Left ventricle myocardium inferior (tissue), 1 donor: ENCODE measurements at regions not wholly inside any gene's neighbourhood (a gene's known extent, or its start where the extent isn't known, plus 50 kb on each side); places are given as distances from the start of the nearest gene placed in this dataset.

ENCODE experiments used
- DNase-seq: peaks from one replicate; pipeline ENCODE4 v3.0.0-alpha.2; 2020
- H3K27ac ChIP-seq: fragments of 200-600 bp; replicated peaks from 2 replicates; pipeline ENCODE4 v1.8.0; 2021
- H3K27me3 ChIP-seq: fragments of 200-600 bp; 2 replicates; pipeline ENCODE4 v1.8.0; 2021; ENCODE audit warnings: low read depth
- H3K36me3 ChIP-seq: fragments of 200-600 bp; 2 replicates; pipeline ENCODE4 v1.8.0; 2021
- H3K4me1 ChIP-seq: fragments of 200-600 bp; 2 replicates; pipeline ENCODE4 v1.8.0; 2021
- H3K4me3 ChIP-seq: fragments of 200-600 bp; 2 replicates; pipeline ENCODE4 v1.8.0; 2021; ENCODE audit warnings: mild to moderate bottlenecking, moderate library complexity
- H3K9me3 ChIP-seq: fragments of 200-600 bp; replicated peaks from 2 replicates; pipeline ENCODE4 v1.8.0; 2021
- CTCF ChIP-seq: fragments of 200-600 bp; IDR thresholded peaks from 2 replicates; pipeline ENCODE4 v1.8.0; 2021; ENCODE audit warnings: antibody characterized with exemption, mild to moderate bottlenecking, borderline replicate concordance
- intact Hi-C: fragments of 100-400 bp; cut with micrococcal nuclease; formaldehyde crosslinking; loops from one replicate; pipeline ENCODE4 v1.11.0; 2022
- donor health status: DM: no; HTN: yes; CAD: no; lungs with severe emphysema.

GRCh38 chr16:64172226-64172625, 949.6 kb downstream of the CDH11 start:
- H3K4me1 ChIP-seq: peaks cover 4% of the 10 kb centered on the region
- H3K36me3 ChIP-seq: no peaks in the 10 kb centered on the region
- no peak for DNase-seq
- H3K9me3 ChIP-seq: peaks cover 4% of the 10 kb centered on the region
- H3K27me3 ChIP-seq: no peaks in the 10 kb centered on the region
- no peak overlapping the region for H3K4me3 ChIP-seq
- TF ChIP-seq CTCF: no peak
- H3K27ac ChIP-seq: no peak overlapping the region
- intact Hi-C loops: no loop called here

DNA sequence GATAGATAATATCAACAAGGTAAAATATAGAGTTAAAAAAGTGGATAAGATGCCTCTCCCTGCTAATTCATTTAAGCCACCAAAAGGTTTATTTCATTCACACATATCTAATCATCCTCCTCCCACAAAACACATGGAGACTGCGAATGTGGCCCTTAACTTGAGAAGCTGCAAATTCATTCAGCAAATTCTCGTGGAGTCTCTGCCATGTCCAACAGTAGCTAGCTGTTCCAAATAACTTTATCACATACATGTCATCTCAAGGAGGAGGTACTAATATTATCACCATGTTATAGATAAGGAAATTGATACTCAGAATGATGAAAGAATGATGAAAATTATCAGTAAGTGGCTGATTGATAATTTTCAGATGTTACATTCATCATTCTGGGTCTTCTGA, 950.2 kb downstream of the CDH11 start:
- H3K4me3 ChIP-seq: no peak overlapping the region
- no peaks in the 10 kb centered on the region for H3K9me3 ChIP-seq
- no peaks in the 10 kb centered on the region for H3K27me3 ChIP-seq
- H3K4me1 ChIP-seq: peaks cover 4% of the 10 kb centered on the region
- no peak for TF ChIP-seq CTCF
- H3K27ac ChIP-seq: no peak overlapping the region
- H3K36me3 ChIP-seq: no peaks in the 10 kb centered on the region
- intact Hi-C loops: no loop called here
- DNase-seq: no peak

GRCh38 chr16:64168371-64168770, 953.5 kb downstream of the CDH11 start:
- intact Hi-C loops: no loop called here
- H3K36me3 ChIP-seq: no peaks in the 10 kb centered on the region
- no peak overlapping the region for H3K27ac ChIP-seq
- H3K9me3 ChIP-seq: no peaks in the 10 kb centered on the region
- no peak for DNase-seq
- no peak overlapping the region for H3K4me3 ChIP-seq
- no peaks in the 10 kb centered on the region for H3K27me3 ChIP-seq
- no peak for TF ChIP-seq CTCF
- no peaks in the 10 kb centered on the region for H3K4me1 ChIP-seq

DNA sequence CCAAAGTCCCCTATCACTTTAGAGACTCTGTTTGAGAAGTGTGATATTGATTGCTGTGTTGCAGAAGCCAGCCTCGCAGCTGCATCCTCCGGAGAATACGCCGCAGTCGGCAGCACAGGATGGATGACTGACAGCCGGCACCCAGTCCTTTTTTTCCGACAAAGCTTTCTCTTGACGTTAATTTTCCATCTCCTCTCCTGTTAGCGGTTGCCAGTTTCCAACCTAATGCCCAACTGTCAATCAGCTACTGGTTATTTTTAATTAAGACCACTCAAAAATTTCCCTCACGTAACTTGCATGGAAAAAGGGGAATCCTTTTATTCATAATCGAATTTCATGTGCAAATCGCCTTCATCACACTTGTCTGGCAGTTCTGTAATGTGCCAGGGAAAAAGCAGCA, 953.9 kb downstream of the CDH11 start:
- Histone ChIP-seq H3K36me3 (no peaks in the 10 kb centered on the region), H3K27me3 (no peaks in the 10 kb centered on the region), H3K27ac (no peak overlapping the region), H3K9me3 (no peaks in the 10 kb centered on the region), H3K4me3 (no peak overlapping the region), H3K4me1 (no peaks in the 10 kb centered on the region)
- no peak for DNase-seq
- no peak for TF ChIP-seq CTCF
- intact Hi-C loops: no loop called here

- Histone ChIP-seq H3K27ac (no peak overlapping the region), H3K4me3 (no peak overlapping the region), H3K9me3 (no peaks in the 10 kb centered on the region), H3K27me3 (no peaks in the 10 kb centered on the region), H3K36me3 (no peaks in the 10 kb centered on the region), H3K4me1 (no peaks in the 10 kb centered on the region)
- TF ChIP-seq CTCF: no peak
- DNase-seq: no peak
- intact Hi-C loops: no loop called here
Measured at GRCh38 chr16:64165368-64165767, 956.5 kb downstream of the CDH11 start.
